WTC11 (cell line): ENCODE measurements at regions not wholly inside any gene's neighbourhood (a gene's known extent, or its start where the extent isn't known, plus 50 kb on each side); places are given as distances from the start of the nearest gene placed in this dataset.

ENCODE experiments used
- CTCF ChIP-seq: fragments of 200-600 bp; IDR thresholded peaks from 2 replicates; pipeline ENCODE4 v1.8.0; 2022; ENCODE audit warnings: antibody characterized with exemption
- E2F4 ChIP-seq: sonication (generic); formaldehyde crosslinking; IDR thresholded peaks from 2 replicates; pipeline ENCODE4 v1.8.1; 2022; ENCODE audit warnings: low read depth, mild to moderate bottlenecking, moderate library complexity, missing genetic modification reagents, borderline replicate concordance
- ELF4 ChIP-seq: sonication (generic); formaldehyde crosslinking; IDR thresholded peaks from 2 replicates; pipeline ENCODE4 v1.8.1; 2022; ENCODE audit warnings: low read depth, mild to moderate bottlenecking, moderate library complexity, missing genetic modification reagents
- ESRRA ChIP-seq: sonication (generic); formaldehyde crosslinking; IDR thresholded peaks from 2 replicates; pipeline ENCODE4 v1.8.1; 2022; ENCODE audit warnings: mild to moderate bottlenecking, missing genetic modification reagents, borderline replicate concordance
- OVOL2 ChIP-seq: fragments of 250-450 bp; sonication (Bioruptor Pico); IDR thresholded peaks from 2 replicates; pipeline ENCODE4 v1.9.0; 2021; ENCODE audit warnings: mild to moderate bottlenecking, borderline replicate concordance
- USF1 ChIP-seq: sonication (generic); formaldehyde crosslinking; IDR thresholded peaks from 2 replicates; pipeline ENCODE4 v1.8.0; 2022; ENCODE audit warnings: mild to moderate bottlenecking, missing genetic modification reagents

GRCh38 chr1:11406845-11407244 is 72.1 kb upstream of the DISP3 start:
- TF ChIP-seq CTCF, result no peak
- no peak for TF ChIP-seq E2F4 (CRISPR knock-in tag)
- TF ChIP-seq OVOL2 (CRISPR knock-in tag), result no peak
- no peak for TF ChIP-seq USF1 (CRISPR knock-in tag)
- no peak for TF ChIP-seq ELF4 (CRISPR knock-in tag)
- no peak for TF ChIP-seq ESRRA
